ENCODE measurements at regions not wholly inside any gene's neighbourhood (a gene's known extent, or its start where the extent isn't known, plus 50 kb on each side); places are given as distances from the start of the nearest gene placed in this dataset.
"Not testable (repeated sequence)": the region's sequence is repeated elsewhere in the genome, so short reads cannot be mapped to it uniquely, and the experiment has no call there.

DNA sequence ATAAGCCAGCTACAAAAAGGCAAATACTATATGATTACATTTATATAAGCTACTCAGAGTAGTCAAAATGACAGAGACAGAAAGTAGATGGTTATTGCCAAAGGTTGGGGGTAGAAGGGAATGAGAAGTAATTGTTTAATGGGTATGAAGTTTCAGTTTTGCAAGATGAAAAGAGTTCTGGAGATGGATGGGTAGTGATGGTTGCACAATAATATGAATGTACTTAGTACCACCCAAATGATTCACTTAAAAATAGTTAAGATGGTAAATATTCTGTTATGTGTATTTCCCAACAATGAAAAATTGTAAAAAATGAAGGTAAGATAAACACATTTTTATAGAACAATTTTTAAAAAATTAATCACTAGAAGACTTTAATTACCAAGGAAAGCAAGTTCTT, 448.4 kb downstream of the ADCYAP1 start:
- no peaks in the 10 kb centered on the region for H3K4me1 Mint-ChIP-seq
- no peak overlapping the region for H3K4me3 Mint-ChIP-seq
- H3K27ac Mint-ChIP-seq = no peak overlapping the region
- H3K36me3 Mint-ChIP-seq = no peaks in the 10 kb centered on the region
- POLR2A ChIA-PET = no interaction called here
- peaks cover 1% of the 10 kb centered on the region for H3K9me3 Mint-ChIP-seq
- no peaks in the 10 kb centered on the region for H3K27me3 Mint-ChIP-seq
- ATAC-seq (ENCODE audit: low read depth) (no peak), DNase-seq (no peak)

DNA sequence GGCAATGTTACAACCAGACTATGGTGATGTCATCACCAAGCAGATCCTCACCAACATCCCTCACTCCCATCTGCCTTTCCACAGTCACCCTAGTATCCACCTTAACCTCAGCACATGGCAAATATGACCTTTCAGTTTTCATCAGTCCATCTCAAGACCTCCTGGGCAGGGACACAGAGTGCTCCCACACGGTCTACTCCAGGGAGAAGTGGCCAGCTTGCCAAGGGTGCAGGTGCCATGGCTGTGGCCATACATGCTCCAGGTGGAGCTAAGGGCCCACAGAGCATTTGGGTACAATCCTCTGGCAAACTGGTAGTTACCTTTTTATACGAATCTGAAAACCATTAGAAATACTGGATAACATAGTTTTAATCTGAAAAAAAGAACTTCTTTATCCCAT, 453.1 kb downstream of the ADCYAP1 start:
- no peak overlapping the region for H3K27ac Mint-ChIP-seq
- POLR2A ChIA-PET = no interaction called here

DNA sequence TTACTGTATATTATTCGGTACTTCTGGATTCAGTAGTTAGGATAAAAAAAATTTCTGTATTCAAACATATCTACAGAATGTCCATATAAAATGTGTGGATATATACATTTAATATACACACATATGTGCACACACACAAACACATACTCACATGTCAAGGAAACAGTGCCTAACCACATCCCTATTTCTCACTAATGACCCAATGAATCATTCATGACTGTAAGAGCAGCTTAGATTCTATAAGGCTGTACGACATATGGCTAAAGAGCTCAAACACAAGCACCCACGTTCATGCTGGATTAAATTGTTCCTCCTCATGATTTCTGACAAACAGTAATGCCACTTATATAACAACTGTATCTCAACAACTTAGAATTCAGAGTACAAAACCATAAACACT, 457.3 kb downstream of the ADCYAP1 start:
- no peaks in the 10 kb centered on the region for H3K27me3 Mint-ChIP-seq
- no peak overlapping the region for H3K4me3 Mint-ChIP-seq
- no peaks in the 10 kb centered on the region for H3K36me3 Mint-ChIP-seq
- ATAC-seq (ENCODE audit: low read depth) (no peak), DNase-seq (no peak)
- peaks cover 1% of the 10 kb centered on the region for H3K9me3 Mint-ChIP-seq
- POLR2A ChIA-PET = no interaction called here
- no peak overlapping the region for H3K27ac Mint-ChIP-seq
- no peaks in the 10 kb centered on the region for H3K4me1 Mint-ChIP-seq

More for the DNA sequence above, 453.1 kb downstream of the ADCYAP1 start:
- Mint-ChIP-seq H3K9me3 (peaks cover 2% of the 10 kb centered on the region), H3K36me3 (no peaks in the 10 kb centered on the region), H3K4me3 (no peak overlapping the region), H3K4me1 (no peaks in the 10 kb centered on the region), H3K27me3 (no peaks in the 10 kb centered on the region)
- ATAC-seq (ENCODE audit: low read depth) (no peak), DNase-seq (no peak)

DNA sequence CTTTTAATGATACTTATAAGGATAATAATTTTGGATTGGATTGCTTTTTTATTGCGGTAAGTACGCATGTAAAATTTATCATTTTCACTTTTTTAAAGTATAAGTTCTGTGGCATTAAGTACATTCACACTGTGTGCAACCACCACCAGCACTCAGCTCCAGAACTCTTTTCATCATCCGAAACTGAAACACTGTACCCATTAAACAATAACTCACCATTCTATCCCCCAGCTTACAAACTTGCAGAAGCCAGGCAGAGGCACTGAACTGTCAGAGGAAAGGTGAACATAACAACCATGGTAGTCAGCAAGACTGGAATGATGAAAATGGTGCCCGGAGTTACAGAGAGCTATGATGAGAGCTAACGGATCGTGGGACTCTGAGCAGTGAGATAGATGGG, 465.9 kb downstream of the ADCYAP1 start:
- ATAC-seq (ENCODE audit: low read depth) (no peak), DNase-seq (no peak)
- H3K9me3 Mint-ChIP-seq = no peaks in the 10 kb centered on the region
- no peak overlapping the region for H3K4me3 Mint-ChIP-seq
- H3K27me3 Mint-ChIP-seq = no peaks in the 10 kb centered on the region
- H3K4me1 Mint-ChIP-seq = no peaks in the 10 kb centered on the region
- H3K27ac Mint-ChIP-seq = no peak overlapping the region
- POLR2A ChIA-PET = no interaction called here
- H3K36me3 Mint-ChIP-seq = no peaks in the 10 kb centered on the region

DNA sequence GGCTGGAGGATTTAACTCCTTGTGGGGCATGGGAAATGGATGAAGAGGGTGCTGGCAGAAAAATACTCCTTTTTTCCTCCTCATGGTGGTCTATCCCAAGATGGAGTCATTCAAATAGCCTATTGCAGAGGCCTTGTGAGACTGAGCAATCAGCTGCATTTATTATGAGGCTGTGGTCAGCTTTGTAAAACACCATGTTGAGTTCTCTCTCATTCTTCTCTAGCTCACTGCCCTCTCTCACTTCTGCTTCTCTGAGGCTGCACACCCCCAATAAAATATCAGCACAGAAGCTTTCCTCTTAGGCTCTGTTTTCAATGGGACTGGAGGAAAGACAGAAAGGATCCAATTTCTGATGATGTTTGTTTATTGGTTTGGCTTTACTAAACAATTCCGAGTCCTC, 467.1 kb downstream of the ADCYAP1 start:
- Mint-ChIP-seq H3K9me3 (no peaks in the 10 kb centered on the region), H3K36me3 (no peaks in the 10 kb centered on the region), H3K4me1 (no peaks in the 10 kb centered on the region), H3K27ac (no peak overlapping the region), H3K27me3 (no peaks in the 10 kb centered on the region), H3K4me3 (no peak overlapping the region)
- ATAC-seq (ENCODE audit: low read depth) (no peak), DNase-seq (no peak)
- POLR2A ChIA-PET = no interaction called here

DNA sequence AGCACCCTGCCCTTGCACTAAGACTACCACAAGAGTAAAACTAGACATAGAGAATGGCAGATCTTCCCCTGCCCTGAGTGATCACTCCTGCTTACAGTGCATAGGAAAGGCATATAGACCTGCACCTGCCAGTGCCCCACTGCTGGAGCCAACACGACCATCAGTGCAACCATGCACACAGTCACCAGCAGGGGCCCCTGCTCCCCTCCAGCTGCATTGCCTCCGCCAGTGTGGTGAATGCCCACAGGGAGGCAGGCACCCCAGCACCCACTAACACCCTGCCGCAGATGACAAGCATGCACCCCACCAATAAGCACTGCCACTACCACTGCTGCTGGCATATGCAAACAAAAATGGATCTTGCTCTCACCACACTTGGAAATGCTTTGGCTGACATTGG, 478.8 kb downstream of the ADCYAP1 start:
- H3K27me3 Mint-ChIP-seq = no peaks in the 10 kb centered on the region
- no peak overlapping the region for H3K4me3 Mint-ChIP-seq
- POLR2A ChIA-PET = no interaction called here
- ATAC-seq (ENCODE audit: low read depth) = no peak
- H3K9me3 Mint-ChIP-seq = peaks cover 17% of the 10 kb centered on the region
- no peaks in the 10 kb centered on the region for H3K36me3 Mint-ChIP-seq
- no peaks in the 10 kb centered on the region for H3K4me1 Mint-ChIP-seq
- no peak overlapping the region for H3K27ac Mint-ChIP-seq
- no peak for DNase-seq

DNA sequence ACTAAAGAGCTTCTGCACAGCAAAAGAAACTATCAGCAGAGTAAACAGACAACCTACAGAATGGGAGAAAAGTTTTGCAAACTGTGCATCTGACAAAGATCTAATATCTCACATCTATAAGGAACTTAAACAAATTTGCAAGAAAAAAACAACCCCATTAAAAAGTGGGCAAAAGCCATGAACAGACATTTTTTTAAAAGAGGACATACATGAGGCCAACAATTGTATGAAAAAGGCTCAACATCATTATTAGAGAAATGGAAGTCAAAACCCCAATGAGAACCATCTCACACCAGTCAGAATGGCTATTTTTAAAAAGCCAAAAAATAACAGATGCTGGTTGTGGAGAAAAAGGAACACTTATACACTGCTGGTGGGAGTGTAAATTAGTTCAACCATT, 483.8 kb downstream of the ADCYAP1 start:
- H3K27ac Mint-ChIP-seq; H3K36me3 Mint-ChIP-seq; ATAC-seq (ENCODE audit: low read depth); DNase-seq; H3K4me3 Mint-ChIP-seq; H3K27me3 Mint-ChIP-seq; POLR2A ChIA-PET; H3K4me1 Mint-ChIP-seq: not testable (repeated sequence)
- H3K9me3 Mint-ChIP-seq = peaks cover 20% of the 10 kb centered on the region

DNA sequence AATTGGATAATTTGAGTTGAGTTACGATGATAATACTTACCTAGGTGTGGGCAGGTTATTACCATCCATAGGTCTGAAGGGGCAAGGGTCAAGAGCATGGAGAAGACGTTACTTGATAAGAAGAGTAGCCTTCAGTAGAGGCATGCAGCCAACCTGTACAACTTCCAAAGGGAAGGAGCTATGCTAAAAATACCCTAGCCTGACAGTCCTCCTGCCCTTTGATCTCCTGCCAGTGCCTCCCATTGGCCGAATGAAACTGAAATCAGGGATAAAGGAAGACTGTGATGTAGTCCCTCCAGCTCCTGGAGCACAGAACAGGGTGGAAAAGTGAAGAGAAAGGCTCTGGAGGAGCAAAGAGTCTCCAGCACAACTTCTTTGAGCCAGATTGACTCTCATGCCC, 487.4 kb downstream of the ADCYAP1 start:
- POLR2A ChIA-PET = no interaction called here
- Mint-ChIP-seq H3K4me3 (no peak overlapping the region), H3K27me3 (no peaks in the 10 kb centered on the region), H3K36me3 (no peaks in the 10 kb centered on the region), H3K9me3 (peaks cover 8% of the 10 kb centered on the region), H3K4me1 (no peaks in the 10 kb centered on the region), H3K27ac (no peak overlapping the region)
- DNase-seq (no peak), ATAC-seq (ENCODE audit: low read depth) (no peak)

DNA sequence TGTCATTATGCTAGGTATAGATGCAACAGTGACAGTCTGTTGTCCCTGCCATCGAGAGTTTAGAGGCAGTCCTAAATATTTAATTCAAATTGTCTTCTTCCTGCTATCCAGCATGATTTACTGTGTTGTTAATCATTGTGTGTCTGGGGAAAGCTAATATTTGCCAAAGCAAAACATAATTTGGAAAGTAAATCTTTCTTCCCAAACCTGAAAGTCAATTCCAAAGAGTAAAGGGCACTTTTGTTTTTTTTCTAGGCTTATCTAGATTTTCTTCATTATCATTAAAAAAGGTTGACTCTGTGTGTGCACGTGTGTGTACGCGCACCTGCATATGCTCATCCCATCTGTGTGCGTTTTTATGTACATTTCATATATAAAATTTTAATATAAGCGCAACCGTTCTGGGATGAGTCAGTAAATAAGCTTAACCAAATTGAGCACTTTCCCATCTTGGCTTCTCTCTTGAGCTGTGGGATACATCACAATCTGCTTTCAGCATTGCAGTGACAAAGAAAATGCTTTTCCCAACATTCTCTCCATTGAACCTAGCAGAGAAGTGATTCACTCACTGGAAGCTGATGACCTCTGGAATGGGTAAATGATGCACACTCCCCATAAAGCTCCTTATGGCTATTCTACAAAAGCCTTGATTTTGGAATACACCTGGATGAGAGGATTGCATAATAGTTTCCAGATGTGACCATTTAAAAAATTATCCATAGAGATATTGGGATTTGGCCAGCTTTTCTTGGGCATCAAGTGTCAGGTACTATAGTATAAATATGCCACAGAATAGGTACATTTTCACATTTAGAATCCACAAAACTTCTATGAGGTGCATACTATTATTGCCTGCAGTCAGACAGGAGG, 488.4 kb downstream of the ADCYAP1 start:
- no peaks in the 10 kb centered on the region for H3K27me3 Mint-ChIP-seq

DNA sequence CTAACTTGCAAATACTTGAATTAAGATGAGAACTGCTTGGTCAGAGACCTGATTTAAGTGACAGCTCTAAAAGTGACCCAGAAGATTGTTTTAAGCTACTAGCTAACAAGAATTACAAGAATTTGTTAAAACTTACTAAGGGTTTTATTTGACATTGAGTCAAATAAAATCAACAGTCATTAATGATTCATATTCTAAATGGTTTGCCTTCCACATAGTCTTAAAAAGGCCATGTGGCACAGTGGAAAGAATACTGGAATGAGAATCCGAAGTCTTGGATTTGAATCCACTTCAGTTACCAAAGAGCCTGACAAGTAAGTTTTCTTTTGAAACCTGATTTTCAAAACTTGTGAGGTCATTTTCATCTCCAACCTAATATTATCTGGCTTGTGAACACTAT, 489.3 kb downstream of the ADCYAP1 start:
- Mint-ChIP-seq H3K36me3 (no peaks in the 10 kb centered on the region), H3K27ac (no peak overlapping the region), H3K9me3 (peaks cover 3% of the 10 kb centered on the region), H3K4me3 (no peak overlapping the region), H3K4me1 (no peaks in the 10 kb centered on the region), H3K27me3 (no peaks in the 10 kb centered on the region)
- POLR2A ChIA-PET = no interaction called here
- no peak for ATAC-seq (ENCODE audit: low read depth)
- DNase-seq = no peak

More for the DNA sequence above, 488.4 kb downstream of the ADCYAP1 start:
- no peak overlapping the region for H3K4me3 Mint-ChIP-seq
- ATAC-seq (ENCODE audit: low read depth) (no peak), DNase-seq (no peak)
- POLR2A ChIA-PET = no interaction called here
- H3K9me3 Mint-ChIP-seq = peaks cover 4% of the 10 kb centered on the region
- H3K4me1 Mint-ChIP-seq = no peaks in the 10 kb centered on the region
- H3K36me3 Mint-ChIP-seq = no peaks in the 10 kb centered on the region
- H3K27ac Mint-ChIP-seq = no peak overlapping the region

DNA sequence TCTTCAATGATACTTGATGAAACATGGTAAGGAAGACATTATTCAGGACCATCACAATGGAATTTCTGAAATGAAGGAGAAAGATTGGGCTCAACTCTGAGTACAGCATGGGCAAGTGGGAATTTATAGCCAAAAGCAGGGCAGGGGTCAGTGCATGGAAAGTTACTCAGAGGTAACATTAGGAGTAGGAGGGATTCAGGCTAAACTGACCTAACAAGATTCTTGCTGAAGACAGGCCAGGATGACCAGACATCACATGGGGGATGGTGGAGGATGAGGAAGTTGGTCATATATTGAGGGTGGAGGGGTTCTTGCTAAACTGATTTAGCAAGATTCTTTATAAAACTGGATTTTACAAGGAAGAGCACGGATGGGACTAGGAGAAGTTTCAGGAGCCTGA, 489.8 kb downstream of the ADCYAP1 start:
- DNase-seq = no peak
- no peaks in the 10 kb centered on the region for H3K27me3 Mint-ChIP-seq
- POLR2A ChIA-PET = no interaction called here
- H3K27ac Mint-ChIP-seq = no peak overlapping the region
- H3K4me3 Mint-ChIP-seq = no peak overlapping the region
- ATAC-seq (ENCODE audit: low read depth) = no peak
- peaks cover 2% of the 10 kb centered on the region for H3K9me3 Mint-ChIP-seq
- no peaks in the 10 kb centered on the region for H3K4me1 Mint-ChIP-seq
- H3K36me3 Mint-ChIP-seq = no peaks in the 10 kb centered on the region

DNA sequence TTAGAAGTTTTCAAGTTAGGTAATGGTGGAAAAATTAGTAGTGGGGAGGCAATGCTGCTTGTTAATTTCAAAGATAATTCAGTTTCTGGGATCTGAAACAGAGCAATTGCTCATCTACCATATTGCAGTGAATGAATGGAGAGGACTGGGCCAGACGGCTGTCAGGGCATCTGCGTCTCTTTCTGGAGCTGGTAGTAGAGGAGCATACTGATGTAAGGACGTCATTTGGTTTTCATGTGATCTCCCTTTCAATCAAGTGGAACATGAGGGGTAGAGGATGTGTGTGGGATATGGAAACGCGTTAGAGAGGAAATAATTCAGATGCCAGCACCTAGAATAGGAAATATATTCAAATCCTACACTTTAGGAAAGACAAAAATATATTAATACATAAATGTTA, 490.3 kb downstream of the ADCYAP1 start:
- H3K27ac Mint-ChIP-seq = no peak overlapping the region
- H3K4me3 Mint-ChIP-seq = no peak overlapping the region
- H3K4me1 Mint-ChIP-seq = no peaks in the 10 kb centered on the region
- H3K27me3 Mint-ChIP-seq = no peaks in the 10 kb centered on the region
- ATAC-seq (ENCODE audit: low read depth) (no peak), DNase-seq (no peak)
- POLR2A ChIA-PET = no interaction called here
- no peaks in the 10 kb centered on the region for H3K36me3 Mint-ChIP-seq
- H3K9me3 Mint-ChIP-seq = peaks cover 2% of the 10 kb centered on the region

DNA sequence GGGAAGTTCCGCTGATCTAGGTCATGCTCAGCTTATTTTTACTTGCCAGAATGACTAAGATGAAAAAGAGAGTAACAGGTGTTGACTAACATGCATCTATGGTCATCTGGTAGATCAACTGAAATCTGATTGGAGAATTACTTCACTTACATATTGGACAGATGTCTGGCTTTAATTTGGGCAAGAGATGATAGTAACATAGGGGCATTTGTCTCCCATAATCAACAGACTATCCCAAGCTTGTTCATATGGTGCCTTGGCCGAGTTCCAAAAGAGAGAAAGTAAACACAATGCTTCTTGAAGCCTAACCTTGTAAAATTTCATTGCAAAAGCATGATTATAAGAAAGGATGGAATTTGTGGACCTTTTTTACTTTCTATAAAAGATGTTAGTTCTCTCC, 503.7 kb downstream of the ADCYAP1 start:
- POLR2A ChIA-PET = no interaction called here
- Mint-ChIP-seq H3K9me3 (no peaks in the 10 kb centered on the region), H3K36me3 (no peaks in the 10 kb centered on the region), H3K27me3 (no peaks in the 10 kb centered on the region), H3K4me3 (no peak overlapping the region), H3K27ac (no peak overlapping the region), H3K4me1 (no peaks in the 10 kb centered on the region)
- DNase-seq (no peak), ATAC-seq (ENCODE audit: low read depth) (no peak)

DNA sequence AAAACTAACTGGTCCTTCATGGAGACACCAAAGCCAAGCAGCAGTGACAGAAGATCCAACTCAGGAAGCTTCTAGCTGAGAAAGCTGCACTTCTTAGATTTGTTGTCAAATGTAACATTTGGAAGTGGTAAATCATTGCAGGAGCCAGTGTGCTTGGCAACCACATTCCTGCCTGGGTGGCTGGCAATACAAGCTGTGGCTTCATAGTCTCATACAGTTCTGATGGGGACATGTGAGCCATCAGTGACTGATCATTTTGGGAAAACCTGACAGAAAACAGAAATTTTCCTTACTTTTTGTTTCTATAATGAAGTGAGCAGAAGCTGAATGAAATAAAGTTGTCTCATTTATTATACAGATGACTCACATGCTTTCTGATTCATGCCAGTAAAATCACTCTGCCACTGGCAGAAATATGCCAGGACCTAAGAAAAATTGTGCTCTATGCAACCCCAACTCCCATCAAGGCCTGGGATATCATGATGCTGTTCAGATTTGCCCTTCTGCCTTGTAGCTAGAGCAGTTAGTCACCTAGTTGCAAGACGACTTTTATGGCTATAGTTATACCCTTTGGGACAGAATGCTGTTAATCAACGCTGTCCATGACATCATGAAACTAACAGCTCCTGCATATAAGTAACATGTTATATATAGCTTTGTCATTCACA, 508.1 kb downstream of the ADCYAP1 start:
- POLR2A ChIA-PET = no interaction called here
- Mint-ChIP-seq H3K4me1 (no peaks in the 10 kb centered on the region), H3K36me3 (no peaks in the 10 kb centered on the region), H3K9me3 (no peaks in the 10 kb centered on the region), H3K27ac (no peak overlapping the region), H3K4me3 (no peak overlapping the region), H3K27me3 (no peaks in the 10 kb centered on the region)
- no peak for ATAC-seq (ENCODE audit: low read depth)
- DNase-seq = no peak

Measured in activated naive CD8-positive, alpha-beta T cell treated with anti-CD3 and anti-CD28 coated beads, Interleukin-2, amount 10 ng/mL, durations not matched to agents 7 days and 5 days (primary cell).